ENCODE measurements at regions not wholly inside any gene's neighbourhood (a gene's known extent, or its start where the extent isn't known, plus 50 kb on each side); places are given as distances from the start of the nearest gene placed in this dataset.
"Not testable (repeated sequence)": the region's sequence is repeated elsewhere in the genome, so short reads cannot be mapped to it uniquely, and the experiment has no call there.

GRCh38 chr10:45106236-45106856 lies 105.6 kb downstream of the ZNF22 start:
- H3K4me3 ChIP-seq (replicated peaks; ENCODE audit: low read depth, low read length), result no peak overlapping the region
- DNase-seq (ENCODE audit: extremely low read depth, low read depth), result no peak
- no peak for TF ChIP-seq CTCF (IDR thresholded peaks at IDR 0.05; ENCODE audit: low read depth, low read length, missing control alignments)

- TF ChIP-seq CTCF (IDR thresholded peaks at IDR 0.05; ENCODE audit: low read depth, low read length, missing control alignments), result no peak
- DNase-seq (ENCODE audit: extremely low read depth, low read depth), result no peak
- H3K4me3 ChIP-seq (replicated peaks; ENCODE audit: low read depth, low read length), result no peak overlapping the region
Observed at GRCh38 chr10:45111509-45111908, 110.8 kb downstream of the ZNF22 start.

- DNase-seq (ENCODE audit: extremely low read depth, low read depth), result not testable (repeated sequence)
Observed at GRCh38 chr10:45117940-45118339, 117.2 kb downstream of the ZNF22 start.

GRCh38 chr10:45118929-45119328 lies 118.2 kb downstream of the ZNF22 start:
- TF ChIP-seq CTCF (IDR thresholded peaks at IDR 0.05; ENCODE audit: low read depth, low read length, missing control alignments), result no peak
- DNase-seq (ENCODE audit: extremely low read depth, low read depth), result no peak
- no peak overlapping the region for H3K4me3 ChIP-seq (replicated peaks; ENCODE audit: low read depth, low read length)

More at GRCh38 chr10:45117940-45118339, 117.2 kb downstream of the ZNF22 start:
- not testable (repeated sequence) for H3K4me3 ChIP-seq (replicated peaks; ENCODE audit: low read depth, low read length)

GRCh38 chr10:45122180-45122860 lies 121.6 kb downstream of the ZNF22 start:
- not testable (repeated sequence) for H3K4me3 ChIP-seq (replicated peaks; ENCODE audit: low read depth, low read length); DNase-seq (ENCODE audit: extremely low read depth, low read depth)

GRCh38 chr10:45135443-45136198 lies 134.9 kb downstream of the ZNF22 start:
- TF ChIP-seq CTCF (IDR thresholded peaks at IDR 0.05; ENCODE audit: low read depth, low read length, missing control alignments), result no peak
- DNase-seq (ENCODE audit: extremely low read depth, low read depth), result no peak
- H3K4me3 ChIP-seq (replicated peaks; ENCODE audit: low read depth, low read length), result no peak overlapping the region

GRCh38 chr10:45136256-45136655 lies 135.5 kb downstream of the ZNF22 start:
- H3K4me3 ChIP-seq (replicated peaks; ENCODE audit: low read depth, low read length), result no peak overlapping the region
- TF ChIP-seq CTCF (IDR thresholded peaks at IDR 0.05; ENCODE audit: low read depth, low read length, missing control alignments), result no peak
- DNase-seq (ENCODE audit: extremely low read depth, low read depth), result no peak

All from HFF-Myc (cell line).